AG04450 (cell line): ENCODE measurements at regions not wholly inside any gene's neighbourhood (a gene's known extent, or its start where the extent isn't known, plus 50 kb on each side); places are given as distances from the start of the nearest gene placed in this dataset.

Experiments
- CTCF ChIA-PET: fragments of 300-600, 350-600 bp; formaldehyde crosslinking; extraction: SDS; loops from one replicate; lab custom pipeline; 2022; ENCODE audit warnings: antibody characterized with exemption, inconsistent platforms; lab: Charles Lee
- POLR2A ChIA-PET: fragments of 350-600 bp; formaldehyde crosslinking; extraction: SDS; loops from one replicate; lab custom pipeline; 2021; ENCODE audit warnings: antibody characterized with exemption, inconsistent platforms; lab: Yijun Ruan, JAX
- DNase-seq: peaks from one replicate; pipeline ENCODE4 v3.0.0-alpha.2; 2011; ENCODE audit warnings: low read depth, low spot score
- H3K27ac ChIP-seq: one replicate; pipeline ENCODE4 v1.5.1; 2012; ENCODE audit warnings: low read depth, low read length, control low read depth
- H3K27me3 ChIP-seq: one replicate; pipeline ENCODE4 v1.6.0; 2012; ENCODE audit warnings: low read length; ENCODE audit not compliant: control insufficient read depth, insufficient read depth
- H3K4me3 ChIP-seq: 2 replicates; pipeline ENCODE4 v1.5.1; 2011; ENCODE audit warnings: mild to moderate bottlenecking, low read depth, low read length, control low read depth
- H3K9me3 ChIP-seq: 2 replicates; pipeline ENCODE4 v1.5.1; 2012; ENCODE audit warnings: low read length; ENCODE audit not compliant: control insufficient read depth, insufficient read depth
- TF ChIP-seq, protein P1 (sequence below): IDR thresholded peaks from 2 replicates; pipeline ENCODE4 v1.5.1; 2011; ENCODE audit warnings: low read depth, low read length, control low read depth, inconsistent platforms

GRCh38 chr12:28606967-28607557 lies 416.8 kb downstream of the CCDC91 start:
- TF ChIP-seq, protein P1, sequence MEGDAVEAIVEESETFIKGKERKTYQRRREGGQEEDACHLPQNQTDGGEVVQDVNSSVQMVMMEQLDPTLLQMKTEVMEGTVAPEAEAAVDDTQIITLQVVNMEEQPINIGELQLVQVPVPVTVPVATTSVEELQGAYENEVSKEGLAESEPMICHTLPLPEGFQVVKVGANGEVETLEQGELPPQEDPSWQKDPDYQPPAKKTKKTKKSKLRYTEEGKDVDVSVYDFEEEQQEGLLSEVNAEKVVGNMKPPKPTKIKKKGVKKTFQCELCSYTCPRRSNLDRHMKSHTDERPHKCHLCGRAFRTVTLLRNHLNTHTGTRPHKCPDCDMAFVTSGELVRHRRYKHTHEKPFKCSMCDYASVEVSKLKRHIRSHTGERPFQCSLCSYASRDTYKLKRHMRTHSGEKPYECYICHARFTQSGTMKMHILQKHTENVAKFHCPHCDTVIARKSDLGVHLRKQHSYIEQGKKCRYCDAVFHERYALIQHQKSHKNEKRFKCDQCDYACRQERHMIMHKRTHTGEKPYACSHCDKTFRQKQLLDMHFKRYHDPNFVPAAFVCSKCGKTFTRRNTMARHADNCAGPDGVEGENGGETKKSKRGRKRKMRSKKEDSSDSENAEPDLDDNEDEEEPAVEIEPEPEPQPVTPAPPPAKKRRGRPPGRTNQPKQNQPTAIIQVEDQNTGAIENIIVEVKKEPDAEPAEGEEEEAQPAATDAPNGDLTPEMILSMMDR: no peak
- no peak overlapping the region for H3K27ac ChIP-seq
- no peak for DNase-seq
- CTCF ChIA-PET: no interaction called here
- H3K27me3 ChIP-seq: no peaks in the 10 kb centered on the region
- no peak overlapping the region for H3K4me3 ChIP-seq
- no peaks in the 10 kb centered on the region; the same call in 1 of the 2 replicates for H3K9me3 ChIP-seq
- POLR2A ChIA-PET: no interaction called here

GRCh38 chr12:28610401-28611114 lies 420.3 kb downstream of the CCDC91 start:
- Histone ChIP-seq H3K27ac (no peak overlapping the region), H3K27me3 (no peaks in the 10 kb centered on the region), H3K9me3 (no peaks in the 10 kb centered on the region; the same call in 1 of the 2 replicates), H3K4me3 (no peak overlapping the region)
- ChIA-PET POLR2A (no interaction called here), CTCF (no interaction called here)
- TF ChIP-seq, protein P1: no peak
- DNase-seq: no peak

DNA sequence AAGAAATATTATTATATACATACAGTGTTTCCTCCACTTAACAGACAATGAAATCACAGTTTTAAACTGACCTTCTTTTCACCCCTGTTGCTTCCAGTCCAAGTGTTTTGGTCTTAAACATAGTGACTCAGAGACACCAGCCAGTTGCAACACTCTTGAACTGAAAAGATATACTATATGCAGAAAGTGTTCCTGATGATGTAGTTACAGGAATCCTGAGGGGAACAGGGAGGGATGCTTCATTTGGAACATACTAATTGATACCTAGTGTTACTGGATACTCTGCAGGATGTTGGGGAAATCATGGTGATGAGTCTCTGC lies 420.8 kb downstream of the CCDC91 start:
- Histone ChIP-seq H3K9me3 (no peaks in the 10 kb centered on the region; the same call in 1 of the 2 replicates), H3K27ac (peak overlapping the region; percentile 52), H3K27me3 (no peaks in the 10 kb centered on the region), H3K4me3 (no peak overlapping the region)
- TF ChIP-seq, protein P1: no peak
- peak; percentile 69 for DNase-seq
- CTCF ChIA-PET: no interaction called here
- POLR2A ChIA-PET: no interaction called here

DNA sequence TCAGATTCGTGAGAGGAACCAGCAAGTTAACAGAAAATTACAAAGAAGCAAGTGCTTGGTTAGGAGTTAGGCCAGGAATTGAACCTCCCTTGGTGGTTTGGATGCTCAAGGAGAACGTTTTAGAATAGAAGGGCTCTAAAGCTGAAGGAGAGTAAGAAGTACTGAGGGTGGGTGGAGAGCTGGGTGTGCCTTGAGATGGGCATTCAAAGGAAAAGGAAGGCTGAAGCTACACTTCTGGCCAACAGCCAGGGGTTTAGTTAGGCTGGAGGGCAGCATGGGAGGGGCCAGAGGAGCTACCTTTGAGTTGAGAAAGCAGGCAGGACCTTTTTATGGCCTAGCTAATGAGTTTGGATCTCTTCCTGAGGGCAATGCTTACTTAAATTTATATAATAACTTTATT lies 421.2 kb downstream of the CCDC91 start:
- H3K4me3 ChIP-seq: no peak overlapping the region
- POLR2A ChIA-PET: no interaction called here
- TF ChIP-seq, protein P1: no peak
- no peaks in the 10 kb centered on the region for H3K27me3 ChIP-seq
- no peaks in the 10 kb centered on the region; the same call in 1 of the 2 replicates for H3K9me3 ChIP-seq
- CTCF ChIA-PET: no interaction called here
- peak overlapping the region; percentile 52 for H3K27ac ChIP-seq
- DNase-seq: no peak

DNA sequence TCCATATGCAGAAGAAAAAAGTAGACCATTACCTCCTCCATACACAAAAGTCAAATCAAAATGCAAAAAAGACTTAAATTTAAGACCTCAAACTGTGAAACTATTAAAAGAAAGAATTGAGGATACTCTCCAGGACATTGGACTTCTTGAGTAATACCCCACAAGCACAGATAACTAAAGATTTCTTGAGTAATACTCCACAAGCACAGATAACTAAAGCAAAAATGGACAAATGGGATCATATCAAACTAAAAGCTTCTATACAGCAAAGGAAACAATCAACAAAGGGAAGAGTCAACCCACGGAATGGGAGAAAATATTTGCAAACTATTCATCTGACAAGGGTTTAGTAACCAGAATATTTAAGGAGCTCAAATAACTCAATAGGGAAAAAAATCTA lies 427.9 kb downstream of the CCDC91 start:
- DNase-seq: no peak
- H3K27me3 ChIP-seq: no peaks in the 10 kb centered on the region
- CTCF ChIA-PET: no interaction called here

More for the DNA sequence above, 427.9 kb downstream of the CCDC91 start:
- Histone ChIP-seq H3K27ac (no peak overlapping the region), H3K4me3 (no peak overlapping the region), H3K9me3 (no peaks in the 10 kb centered on the region)
- POLR2A ChIA-PET: no interaction called here
- TF ChIP-seq, protein P1: no peak
